ENCODE measurements at regions not wholly inside any gene's neighbourhood (a gene's known extent, or its start where the extent isn't known, plus 50 kb on each side); places are given as distances from the start of the nearest gene placed in this dataset.
A peak's percentile ranks its signal among the peaks of the same experiment; 100 is the strongest.

DNA sequence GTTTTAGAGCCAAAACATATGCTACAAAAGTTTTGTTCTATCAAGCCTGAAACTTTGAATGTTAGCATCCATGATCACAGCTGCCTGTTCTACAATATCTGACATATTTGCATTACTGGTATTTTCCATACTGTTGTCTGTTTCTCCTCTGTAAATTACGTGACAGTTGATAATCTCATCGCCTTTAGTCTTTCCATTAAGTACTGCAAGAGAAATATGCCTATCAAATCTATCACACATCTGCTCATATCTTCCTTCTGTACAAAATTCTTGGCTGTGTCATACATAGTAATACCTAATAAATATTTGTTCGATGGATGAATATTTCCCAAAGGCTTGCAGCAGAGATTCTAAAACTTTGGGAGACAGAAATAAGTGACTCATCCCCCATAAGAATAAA is 717.3 kb downstream of the OTOL1 start:
- no peak for DNase-seq

DNA sequence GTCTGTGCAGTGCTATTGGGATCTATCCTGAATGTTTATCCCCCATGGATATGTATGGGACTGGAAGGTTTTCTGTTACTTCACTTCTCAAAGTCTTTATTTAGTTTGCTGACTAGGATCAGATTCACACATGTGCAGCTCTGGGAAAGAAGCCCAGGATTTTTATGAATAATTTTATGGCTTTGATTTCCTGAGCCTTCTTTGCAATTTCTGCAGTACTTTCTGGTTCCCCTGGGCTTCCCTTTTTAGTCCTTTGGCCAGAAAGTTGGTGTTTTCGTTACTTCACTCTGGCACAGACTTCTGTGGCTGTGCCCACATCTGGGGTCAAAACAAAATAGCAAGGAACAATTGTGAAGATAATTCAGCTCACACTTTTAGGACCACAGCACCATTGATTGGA is 721.0 kb downstream of the OTOL1 start:
- no peak for DNase-seq

DNA sequence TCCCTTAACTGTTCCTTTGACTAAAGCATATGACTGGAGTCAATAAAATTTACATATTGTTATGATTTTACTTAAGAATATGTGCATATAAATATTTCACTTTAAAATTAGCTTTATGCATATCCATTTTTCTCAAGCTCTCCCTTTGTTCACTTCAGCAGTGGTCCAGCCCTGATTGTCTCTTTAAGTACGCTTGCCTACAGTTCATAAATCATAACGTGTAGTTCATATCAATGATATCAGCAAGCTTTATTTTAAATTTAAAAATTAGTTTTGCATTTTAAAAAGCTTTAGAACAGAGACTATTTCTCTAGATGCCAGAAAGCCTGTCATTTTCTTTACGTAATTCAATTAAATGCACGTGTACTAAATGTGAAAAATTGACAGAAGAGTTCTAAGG is 721.9 kb downstream of the OTOL1 start:
- no peak for DNase-seq

DNA sequence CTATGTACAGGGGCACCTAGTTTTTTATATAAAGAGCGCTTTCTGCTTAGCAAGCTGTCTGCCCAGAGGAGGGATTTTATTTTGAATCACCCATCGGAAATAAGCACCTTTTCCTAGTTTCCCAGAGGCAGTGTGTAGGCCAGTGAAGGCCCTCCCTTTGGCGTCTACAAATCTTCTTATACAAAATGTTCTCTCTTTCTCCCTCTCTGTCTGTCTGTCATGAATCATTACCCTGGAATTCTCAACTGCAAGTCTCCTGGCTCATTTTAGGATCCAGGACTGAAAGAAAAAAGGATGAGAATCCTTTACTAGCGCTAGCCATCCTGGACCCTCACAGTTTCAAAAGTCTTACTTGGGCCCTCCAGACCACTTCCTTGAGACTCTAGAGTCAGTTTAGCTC is 728.1 kb downstream of the OTOL1 start:
- no peak for DNase-seq

DNA sequence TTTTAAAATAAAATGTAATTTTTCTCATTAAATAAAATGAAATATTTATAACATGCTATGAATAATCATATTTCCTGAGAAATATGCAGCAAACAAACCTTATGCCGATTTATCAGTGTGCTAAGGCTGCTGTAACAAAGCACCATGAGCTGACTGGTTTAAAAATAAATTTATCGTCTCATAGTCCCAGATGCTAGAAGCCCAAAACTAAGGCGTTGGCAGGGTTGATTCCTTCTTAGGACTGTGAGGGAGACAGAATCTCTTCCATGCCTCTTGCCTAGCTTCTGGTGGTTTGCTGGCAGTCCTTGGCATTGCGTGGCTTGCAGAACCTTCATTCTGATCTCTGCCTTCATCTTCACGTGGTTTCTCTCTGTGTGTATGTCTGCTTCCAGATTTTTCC is 740.3 kb downstream of the OTOL1 start:
- no peak for DNase-seq

DNA sequence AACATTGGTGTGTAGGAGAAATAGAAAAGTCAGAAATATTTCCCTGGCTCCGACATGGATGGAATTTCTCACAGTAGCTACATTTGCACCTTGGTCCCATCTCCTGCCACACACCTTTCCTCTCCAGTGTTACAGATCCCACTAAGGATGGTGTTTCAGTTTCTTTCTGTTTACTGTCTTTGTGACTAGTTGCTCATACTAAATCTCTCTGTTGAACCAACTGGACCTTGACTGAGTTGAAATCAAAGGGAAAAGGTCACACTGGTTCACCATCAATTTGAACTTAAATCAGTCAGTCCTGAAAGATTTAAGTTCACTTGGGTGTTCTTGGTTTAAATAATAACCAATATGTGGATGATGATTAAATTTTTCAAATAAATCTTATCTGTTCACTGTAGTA is 754.2 kb downstream of the OTOL1 start:
- DNase-seq, result no peak

DNA sequence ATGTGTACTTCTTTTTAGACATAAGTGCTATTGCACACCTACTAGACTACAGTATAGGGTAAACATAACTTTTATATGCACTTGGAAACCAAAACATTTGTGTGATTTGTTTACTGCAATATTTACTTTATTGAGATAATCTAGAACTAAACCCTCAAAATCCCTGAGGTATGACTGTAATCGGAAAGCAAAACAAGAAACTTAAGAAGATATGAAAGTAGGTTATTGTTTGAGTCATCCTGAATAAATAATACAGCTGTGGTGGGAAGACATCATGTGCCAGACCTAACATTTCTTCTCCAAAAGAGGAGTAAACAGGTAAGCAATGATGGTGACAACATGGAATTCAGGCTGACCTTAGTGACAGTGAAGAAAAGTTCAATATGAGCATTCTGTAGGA is 765.5 kb downstream of the OTOL1 start:
- no peak for DNase-seq

DNA sequence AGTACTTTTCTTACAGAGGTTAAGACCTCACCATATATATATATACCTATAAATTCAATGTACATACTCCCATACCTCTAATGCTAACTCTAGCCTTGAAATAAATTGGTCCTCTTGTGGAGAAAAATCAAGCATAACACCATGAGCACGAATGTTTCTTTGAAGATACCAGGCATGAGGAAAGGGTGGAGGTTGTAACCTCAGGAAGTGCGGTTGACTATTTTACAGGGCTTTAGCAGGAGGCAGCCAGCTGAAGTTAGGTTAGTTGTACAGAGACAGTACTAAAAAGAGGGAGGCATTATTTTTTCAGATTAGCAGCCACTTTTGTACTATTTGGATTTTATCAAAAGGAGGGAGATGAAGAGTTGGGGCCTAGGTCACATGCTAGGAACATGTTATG is 767.0 kb downstream of the OTOL1 start:
- no peak for DNase-seq

DNA sequence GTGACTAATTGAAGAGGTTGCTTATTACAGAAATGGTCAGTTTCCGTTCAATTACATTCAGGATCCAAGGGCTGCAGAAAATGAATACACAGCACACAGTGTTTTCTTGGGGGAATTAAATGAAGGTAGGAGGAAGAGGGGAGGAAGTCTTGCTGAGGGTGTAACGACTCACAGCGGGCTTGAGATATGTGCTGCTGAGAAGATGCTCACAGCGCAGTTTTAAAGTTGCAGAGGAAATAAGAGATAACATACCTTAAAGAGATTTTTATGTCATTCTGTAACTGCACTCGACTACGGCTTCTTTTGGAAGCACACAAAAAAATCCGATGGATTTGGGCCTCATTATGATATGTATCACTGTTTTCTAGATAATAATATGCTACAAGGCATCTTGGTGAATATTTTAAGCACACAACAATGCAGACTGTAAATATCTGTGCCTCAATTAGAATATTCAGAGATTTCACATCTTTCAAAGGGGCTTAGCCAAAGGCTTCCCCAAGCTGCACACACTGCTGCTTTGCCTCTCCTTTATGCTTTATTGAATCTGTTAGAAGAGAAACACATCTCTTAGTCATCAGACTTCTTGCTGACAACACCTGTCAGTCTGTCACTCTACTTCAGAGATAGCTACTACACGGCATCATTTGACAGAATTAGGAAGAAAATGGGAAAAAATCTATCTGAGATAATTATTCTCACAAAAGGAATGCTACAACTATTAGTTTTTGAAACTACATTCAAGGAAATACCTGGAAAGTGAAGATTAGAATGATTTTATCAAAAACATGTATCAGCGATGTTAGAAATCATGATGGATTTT is 773.2 kb downstream of the OTOL1 start:
- peak; percentile 80 for DNase-seq

DNA sequence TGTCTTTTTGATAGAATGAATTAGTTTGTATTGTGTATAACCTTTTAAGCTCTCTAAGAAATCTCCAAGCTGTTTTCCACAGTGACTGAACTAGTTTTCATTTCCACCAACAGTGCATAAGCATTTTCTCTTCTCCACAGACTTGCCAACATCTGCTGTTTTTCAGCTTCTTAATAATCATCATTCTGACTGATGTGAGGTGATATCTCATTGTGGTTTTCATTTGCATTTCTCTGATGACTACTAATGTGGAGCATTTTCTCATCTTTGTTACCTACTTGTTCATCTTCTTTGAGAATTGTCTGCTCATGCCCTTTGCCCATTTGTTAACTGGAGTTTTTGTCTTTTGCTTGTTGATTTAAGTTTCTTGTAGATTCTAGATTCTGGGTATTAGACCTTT is 777.5 kb downstream of the OTOL1 start:
- no peak for DNase-seq

DNA sequence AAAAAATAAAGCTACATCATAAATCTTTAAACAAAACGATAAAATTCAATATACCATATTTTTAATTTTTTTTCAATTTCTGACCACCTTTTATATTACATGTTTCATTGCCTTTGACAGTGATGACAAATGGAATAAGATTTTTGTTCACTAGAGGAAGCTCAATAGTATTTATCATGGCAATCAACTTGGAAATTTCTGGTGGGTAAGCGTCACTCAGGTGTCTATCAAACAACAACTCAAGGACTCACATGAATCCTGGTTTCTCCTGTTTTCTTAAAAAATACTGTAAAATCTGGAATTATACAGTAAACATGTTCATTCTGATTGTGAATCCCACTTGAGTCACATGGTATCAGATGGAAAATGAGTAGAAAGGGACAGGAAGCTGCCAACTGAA is 782.2 kb downstream of the OTOL1 start:
- no peak for DNase-seq

DNA sequence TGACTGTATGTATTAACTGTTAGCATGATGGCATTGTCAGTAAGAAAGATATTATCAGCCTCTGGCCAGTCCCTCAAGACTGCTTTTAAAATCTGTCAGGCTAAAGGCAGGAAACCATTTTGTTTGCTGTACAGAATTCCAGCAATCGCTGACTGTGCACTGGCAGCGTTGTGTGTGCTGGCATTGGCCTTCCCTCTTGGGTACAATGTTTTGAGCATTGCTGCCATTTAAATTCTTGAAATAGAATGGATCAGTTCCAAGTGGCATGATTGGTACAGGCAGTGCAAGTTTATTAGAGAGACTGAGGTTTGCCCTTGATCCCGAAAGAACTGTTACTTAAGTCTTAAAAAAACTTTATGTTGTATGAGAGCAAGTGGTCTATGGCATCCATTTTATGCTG is 788.7 kb downstream of the OTOL1 start:
- no peak for DNase-seq

DNA sequence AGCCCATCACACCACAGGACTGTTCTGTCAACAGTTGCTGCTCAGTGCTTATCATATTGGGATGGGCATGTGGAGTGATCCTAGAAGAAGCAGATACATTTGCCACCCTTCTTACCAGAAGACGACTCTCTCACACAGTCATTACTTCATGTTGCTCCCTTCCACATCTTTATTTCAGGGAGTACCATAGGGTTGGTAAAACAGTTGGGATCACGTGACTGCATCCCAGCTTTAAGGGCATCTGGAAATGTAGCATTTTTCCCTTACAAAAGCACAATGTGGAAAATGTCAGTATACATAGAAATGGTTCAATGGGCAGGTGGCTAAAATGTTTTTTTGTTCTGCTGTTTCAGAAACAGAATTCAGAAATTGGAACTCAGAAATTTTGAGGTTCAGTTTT is 791.0 kb downstream of the OTOL1 start:
- DNase-seq, result no peak

DNA sequence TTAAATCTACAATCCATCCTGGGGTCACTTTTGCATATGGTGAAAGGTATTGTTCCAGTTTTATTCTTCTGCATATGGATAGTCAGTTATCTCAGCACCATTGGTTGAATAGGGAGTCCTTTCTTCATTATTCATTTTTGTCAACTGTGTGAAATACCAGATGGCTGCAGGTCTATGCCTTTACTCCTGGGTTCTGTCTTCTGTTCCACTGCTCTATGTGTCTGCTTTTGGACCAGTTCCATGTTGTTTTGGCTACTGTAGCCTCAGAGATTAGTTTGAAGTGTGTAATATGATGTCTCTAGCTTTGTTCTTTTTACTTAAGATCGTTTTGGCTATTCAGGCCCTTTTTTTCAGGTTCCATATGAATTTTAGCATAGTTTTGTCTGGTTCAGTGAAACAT is 795.8 kb downstream of the OTOL1 start:
- DNase-seq, result no peak

DNA sequence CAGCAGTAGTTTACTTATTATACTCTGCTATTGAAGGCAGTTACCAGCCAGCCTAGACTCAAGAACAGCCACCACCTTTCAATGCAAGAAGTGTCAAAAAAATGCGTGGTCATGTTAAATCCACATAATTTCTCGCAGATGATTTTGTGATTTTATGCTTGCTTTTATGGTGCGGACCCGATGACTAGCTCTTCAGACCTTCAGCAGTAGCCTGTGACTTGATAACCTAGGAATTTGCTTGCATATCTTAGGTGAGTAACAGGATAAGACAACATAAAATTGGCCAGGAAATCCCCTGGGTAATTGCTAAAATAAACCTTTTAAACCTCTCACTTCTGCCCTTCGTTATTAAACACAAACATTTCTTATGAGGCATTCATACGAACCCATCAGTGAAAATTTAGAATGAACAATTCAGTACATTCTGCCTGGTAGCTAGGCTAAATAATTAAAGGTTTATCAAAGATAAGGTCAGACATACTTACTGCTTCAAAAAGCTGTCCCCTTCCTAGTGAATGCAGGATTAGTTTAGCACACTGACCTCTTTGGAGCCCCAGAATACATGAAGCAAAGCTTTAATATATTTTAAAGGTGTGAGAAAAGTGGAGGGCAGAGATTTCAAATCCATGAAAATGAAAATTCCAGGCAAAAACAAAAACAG is 798.8 kb downstream of the OTOL1 start:
- DNase-seq, result no peak

DNA sequence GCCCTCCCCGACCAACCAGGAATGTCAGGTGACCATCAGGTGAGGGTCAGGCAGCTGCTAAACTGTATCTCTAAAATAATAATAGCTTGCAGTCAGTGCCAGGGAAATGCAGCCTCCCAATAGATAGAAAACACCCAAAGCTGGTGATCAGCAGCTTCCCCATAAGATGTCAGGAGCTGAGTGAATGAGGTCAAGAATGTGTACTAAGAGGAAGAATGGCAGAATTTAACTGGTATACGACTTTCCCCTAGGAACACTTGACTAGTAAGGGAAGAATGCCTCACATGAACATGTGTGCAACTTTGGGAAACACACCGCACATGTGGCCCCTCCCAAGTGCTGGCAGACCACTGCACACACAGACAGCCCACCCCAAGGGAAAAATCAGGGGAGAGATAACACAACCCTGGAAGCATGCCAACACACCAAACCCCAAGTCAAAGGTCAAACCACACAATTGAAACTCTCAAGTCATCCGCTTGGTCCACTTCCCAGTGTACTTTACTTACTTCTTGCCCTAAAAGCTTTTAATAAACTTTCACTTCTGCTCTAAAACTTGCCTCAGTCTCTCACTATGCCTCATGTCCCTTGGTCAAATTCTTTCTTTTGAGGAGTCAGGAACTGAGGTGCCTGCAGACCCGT is 806.5 kb downstream of the OTOL1 start:
- DNase-seq, result no peak

DNA sequence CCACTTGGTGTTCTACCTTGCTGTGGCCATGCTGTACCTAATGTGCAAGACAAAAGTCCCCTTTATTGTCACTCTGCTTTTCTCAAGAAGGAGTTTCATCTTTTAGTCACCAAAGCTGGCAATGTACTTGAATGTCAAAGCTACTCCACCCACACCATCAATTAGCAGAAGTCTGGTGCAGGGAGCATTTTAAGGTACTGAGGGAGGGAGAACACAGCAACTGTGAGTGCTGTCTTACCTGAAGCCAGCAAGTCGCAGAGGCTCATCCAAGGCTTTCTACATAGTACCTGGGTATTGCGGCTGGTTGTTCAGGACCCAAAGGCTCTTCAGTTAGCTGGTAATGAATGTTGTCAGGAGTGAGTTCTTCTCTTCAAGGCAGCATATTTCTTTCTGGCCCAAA is 820.4 kb downstream of the OTOL1 start:
- no peak for DNase-seq

DNA sequence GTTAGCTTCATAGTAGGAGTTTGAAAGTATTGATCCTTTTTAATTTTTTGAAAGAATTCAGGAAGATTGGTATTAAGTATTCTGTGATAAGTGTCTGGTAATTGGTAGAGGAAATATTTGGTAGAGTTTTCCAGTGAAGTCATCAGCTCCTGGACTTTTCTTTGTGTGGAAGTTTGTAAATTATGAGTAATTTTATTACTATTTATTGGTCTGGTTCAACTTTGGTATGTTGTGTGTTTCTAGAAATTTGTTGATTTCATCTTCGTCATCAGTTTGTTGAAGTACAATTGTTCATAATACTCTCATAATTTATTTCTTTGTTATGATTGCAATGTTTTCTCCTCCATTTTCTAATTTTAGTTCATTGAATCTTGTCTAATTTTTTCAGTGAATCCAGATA is 832.0 kb downstream of the OTOL1 start:
- no peak for DNase-seq

DNA sequence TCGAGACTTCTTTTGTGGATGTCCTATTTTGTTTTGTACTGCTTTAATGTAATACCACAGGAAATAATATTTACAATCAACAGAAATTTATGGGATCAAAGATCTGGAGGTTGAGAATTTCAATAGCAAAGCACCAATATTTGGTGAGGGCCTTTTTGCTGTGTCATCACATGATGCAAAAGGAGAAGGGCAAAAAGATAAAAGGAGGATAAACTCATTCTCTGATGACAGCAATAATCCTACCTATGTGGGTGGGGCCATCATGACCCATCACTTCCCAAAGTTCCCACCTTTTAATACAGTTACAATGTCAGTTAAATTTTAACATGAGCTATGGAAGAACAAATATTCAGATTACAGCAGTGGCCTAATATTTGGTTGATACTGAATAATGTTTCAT is 832.9 kb downstream of the OTOL1 start:
- no peak for DNase-seq

DNA sequence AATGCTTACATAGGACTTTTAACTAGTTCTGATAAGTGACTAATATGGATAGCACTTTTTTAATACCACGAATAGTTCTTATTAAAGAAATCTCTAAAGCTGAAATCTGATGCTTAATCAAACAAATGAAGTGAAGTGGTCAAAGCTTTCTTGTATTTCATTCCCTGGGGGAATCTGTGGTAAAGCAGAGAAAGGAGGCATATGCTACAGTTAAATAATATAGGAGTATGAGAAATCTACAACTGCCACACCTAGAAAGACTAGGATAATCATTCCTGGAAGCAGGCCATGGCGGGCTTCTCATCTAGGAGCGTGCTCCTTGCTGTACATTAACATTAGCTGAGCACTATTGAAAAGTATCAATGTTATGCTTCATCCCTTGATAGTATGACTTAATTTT is 835.7 kb downstream of the OTOL1 start:
- no peak for DNase-seq

DNA sequence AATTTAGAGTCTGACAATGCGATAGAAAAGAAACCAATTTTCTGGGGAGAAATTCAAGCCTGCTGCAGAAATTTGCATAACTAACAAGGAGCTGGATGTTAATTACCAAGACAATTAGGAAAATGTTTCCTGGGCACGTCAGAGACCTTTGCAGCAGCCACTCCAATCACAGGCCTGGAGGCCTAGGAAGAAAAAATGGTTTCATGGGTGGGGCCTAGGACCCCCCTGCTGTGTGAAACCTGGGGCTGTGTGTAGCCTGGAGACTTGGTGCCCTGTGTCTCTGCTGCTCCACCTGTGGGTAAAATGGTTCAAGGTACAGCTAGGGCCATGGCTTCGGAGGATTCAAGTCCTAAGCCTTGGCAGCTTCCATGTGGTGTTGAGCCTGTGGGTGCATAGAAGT is 837.9 kb downstream of the OTOL1 start:
- DNase-seq, result no peak

DNA sequence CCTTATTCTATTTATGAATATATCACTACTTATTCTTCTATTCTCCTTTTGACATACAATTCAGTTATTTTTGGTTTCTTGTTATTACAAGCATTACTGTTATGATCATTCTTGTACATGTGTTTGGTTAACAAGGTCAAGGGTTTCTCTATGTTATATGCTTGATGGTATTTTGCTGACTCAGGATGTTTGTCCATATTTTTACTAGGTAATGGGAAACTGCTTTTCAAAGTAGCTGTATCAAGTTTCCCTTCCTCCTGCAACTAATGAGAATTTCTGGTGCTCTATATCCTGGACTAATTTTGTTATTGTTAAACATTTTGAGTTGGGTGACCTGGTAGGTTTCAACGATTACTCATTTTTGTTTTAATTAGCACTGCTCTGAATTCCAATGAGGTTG is 841.0 kb downstream of the OTOL1 start:
- no peak for DNase-seq

DNA sequence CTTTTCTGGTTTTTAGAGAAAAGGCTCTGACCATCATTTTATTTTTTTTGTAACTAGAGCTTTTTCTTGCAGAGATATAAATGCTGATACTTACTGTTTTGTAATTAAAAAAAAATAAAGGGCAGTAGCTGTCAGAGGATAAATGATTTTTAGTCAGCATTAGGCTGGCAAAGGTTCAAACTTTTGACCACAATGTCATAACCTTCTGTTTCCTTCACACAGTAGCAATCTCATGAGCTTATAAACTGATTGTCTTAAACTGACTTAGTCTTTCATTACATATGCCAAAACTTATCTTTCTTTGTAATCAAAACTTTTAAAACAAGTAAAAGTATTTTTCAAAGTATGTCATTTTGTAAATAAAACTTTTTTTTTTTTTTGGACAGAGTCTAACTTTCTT is 841.9 kb downstream of the OTOL1 start:
- DNase-seq, result no peak

DNA sequence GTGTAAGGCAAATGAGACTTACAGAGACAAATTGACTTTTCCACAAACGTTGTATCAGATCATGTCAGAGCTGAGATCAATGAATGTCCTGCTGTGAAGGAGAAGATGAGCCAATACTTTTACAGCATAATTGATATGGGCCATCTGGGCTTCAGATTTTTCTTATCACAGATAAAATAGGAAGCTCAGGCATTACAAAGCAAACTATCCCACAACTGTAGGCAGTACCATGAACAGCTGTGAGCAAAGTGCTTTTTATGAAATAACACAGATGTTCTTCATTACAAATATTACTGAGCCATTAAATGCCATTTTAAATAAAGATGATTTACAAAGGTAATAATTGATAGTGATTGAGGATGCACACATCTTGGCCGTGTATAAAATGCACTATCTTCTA is 852.3 kb downstream of the OTOL1 start:
- no peak for DNase-seq

Data from NCI-H69 (cell line).